GM12878 (cell line): ENCODE measurements at regions not wholly inside any gene's neighbourhood (a gene's known extent, or its start where the extent isn't known, plus 50 kb on each side); places are given as distances from the start of the nearest gene placed in this dataset.

Experiments
- ATAC-seq: fragments of 200-7000 bp; cut with Tn5 transposase; 3 replicates; pipeline ENCODE4 v1.9.1; 2020; ENCODE audit warnings: mild to moderate bottlenecking, moderate library complexity
- BruUV-seq: library from RNA; stranded (reverse); fragments of 400-500 nt; replicated peaks from 2 replicates; lab custom pipeline; 2021; lab: Mats Ljungman, UMichigan
- CTCF ChIA-PET: fragments of 300-600 bp; sonication (Branson Sonifier 250); formaldehyde crosslinking; extraction: SDS; loops from one replicate; lab custom pipeline; 2021; ENCODE audit warnings: inconsistent platforms; lab: Yijun Ruan, JAX
- POLR2A ChIA-PET: fragments of 350-600 bp; formaldehyde crosslinking; extraction: SDS; loops from one replicate; lab custom pipeline; 2021; ENCODE audit warnings: inconsistent platforms; lab: Charles Lee
- RAD21 ChIA-PET: fragments of 300-600 bp; sonication (Branson Sonifier 250); formaldehyde crosslinking; loops from one replicate; lab custom pipeline; 2023; ENCODE audit warnings: antibody characterized with exemption; ENCODE audit not compliant: unreplicated experiment; lab: Charles Lee
- SMC1A ChIA-PET: fragments of 300-600 bp; sonication (Branson Sonifier 250); formaldehyde crosslinking; loops from one replicate; lab custom pipeline; 2023; ENCODE audit not compliant: unreplicated experiment, uncharacterized antibody; lab: Charles Lee
- DNase-seq: peaks from one replicate; pipeline ENCODE4 v3.0.0-alpha.2; 2011; ENCODE audit warnings: low read depth, low spot score
- FAIRE-seq: peaks from 3 replicates; lab custom pipeline; 2011; peaks lifted over from hg19 to GRCh38; lab: Jason Lieb, UNC
- H2AFZ ChIP-seq: 2 replicates; pipeline ENCODE4 v1.6.0; 2011; ENCODE audit warnings: low read depth, low read length, control low read depth; ENCODE audit not compliant: control insufficient read depth
- H3K27ac ChIP-seq: 2 replicates; pipeline ENCODE4 v1.5.1; 2011; ENCODE audit warnings: control low read depth; ENCODE audit not compliant: control insufficient read depth, insufficient read depth
- H3K27me3 ChIP-seq, 2 experiments: replicated peaks in 1 of 2; 2 replicates each; pipeline versions ENCODE4 v1.6.0 to v1.6.1; 2011; ENCODE audit warnings: low read length in 1 of 2; ENCODE audit not compliant: control insufficient read depth in 2 of 2, insufficient read depth in 2 of 2
- H3K36me3 ChIP-seq, 2 experiments: 2 replicates each; pipeline ENCODE4 v1.5.1; 2011; ENCODE audit warnings: low read length in 1 of 2; ENCODE audit not compliant: control insufficient read depth in 2 of 2, insufficient read depth in 2 of 2
- H3K4me1 ChIP-seq: 2 replicates; pipeline ENCODE4 v1.6.1; 2011; ENCODE audit warnings: mild to moderate bottlenecking, low read length, moderate library complexity, mixed read lengths; ENCODE audit not compliant: control insufficient read depth, insufficient read depth
- H3K4me2 ChIP-seq: 2 replicates; pipeline ENCODE4 v1.6.0; 2011; ENCODE audit warnings: control low read depth; ENCODE audit not compliant: control insufficient read depth, insufficient read depth
- H3K4me3 ChIP-seq: fragments of 200-600 bp; sonication (generic); 2 replicates; pipeline ENCODE4 v1.5.1; 2016
- H3K79me2 ChIP-seq: 2 replicates; pipeline ENCODE4 v1.6.0; 2011; ENCODE audit warnings: low read length; ENCODE audit not compliant: control insufficient read depth, insufficient read depth
- H3K9ac ChIP-seq: 2 replicates; pipeline ENCODE4 v1.8.0; 2011; ENCODE audit warnings: low read length, control low read depth, mixed read lengths; ENCODE audit not compliant: control insufficient read depth, insufficient read depth
- H3K9me3 ChIP-seq: replicated peaks from 3 replicates; pipeline ENCODE4 v1.5.1; 2011; ENCODE audit warnings: mild to moderate bottlenecking, low read length; ENCODE audit not compliant: control insufficient read depth, insufficient read depth
- H4K20me1 ChIP-seq: 2 replicates; pipeline ENCODE4 v1.6.0; 2011; ENCODE audit not compliant: control insufficient read depth, insufficient read depth
- ATF7 ChIP-seq: fragments of 450-650 bp; IDR thresholded peaks from 2 replicates; pipeline ENCODE4 v1.6.1; 2016; ENCODE audit warnings: low read depth, mild to moderate bottlenecking
- BCL11A ChIP-seq: IDR thresholded peaks from 2 replicates; pipeline ENCODE4 v1.6.1; 2011; ENCODE audit warnings: low read depth, low read length
- BMI1 ChIP-seq: fragments of 450-650 bp; IDR thresholded peaks from 2 replicates; pipeline ENCODE4 v1.6.1; 2016; ENCODE audit warnings: mild to moderate bottlenecking, moderate library complexity, borderline replicate concordance
- CHD4 ChIP-seq: fragments of 200-600 bp; sonication (generic); IDR thresholded peaks from 2 replicates; pipeline ENCODE4 v1.6.1; 2016; ENCODE audit warnings: mild to moderate bottlenecking
- CTCF ChIP-seq, 3 experiments: IDR thresholded peaks in 2 of 3; conservative IDR thresholded peaks in 1 of 3; 2 replicates each; pipeline ENCODE4 v1.5.1; 2011; ENCODE audit warnings: low read depth in 3 of 3, low read length in 3 of 3, mild to moderate bottlenecking in 3 of 3, control low read depth in 2 of 3, moderate library complexity in 2 of 3, inconsistent platforms in 1 of 3, mixed read lengths in 1 of 3; ENCODE audit not compliant: control insufficient read depth in 2 of 3, insufficient read depth in 1 of 3; ENCODE audit errors: extremely low read depth in 1 of 3
- IKZF1 ChIP-seq: fragments of 450-650 bp; conservative IDR thresholded peaks from 2 replicates; pipeline ENCODE4 v1.6.1; 2017; ENCODE audit warnings: antibody characterized with exemption, mild to moderate bottlenecking
- KAT2A ChIP-seq: conservative IDR thresholded peaks from 2 replicates; pipeline ENCODE4 v1.6.1; 2011; ENCODE audit warnings: low read depth, low read length; ENCODE audit not compliant: control insufficient read depth
- KDM1A ChIP-seq: fragments of 200-600 bp; sonication (generic); IDR thresholded peaks from 2 replicates; pipeline ENCODE4 v1.6.1; 2016; ENCODE audit warnings: borderline replicate concordance
- LARP7 ChIP-seq: fragments of 450-650 bp; IDR thresholded peaks from 2 replicates; pipeline ENCODE4 v1.6.1; 2017; ENCODE audit warnings: mild to moderate bottlenecking
- SIX5 ChIP-seq: IDR thresholded peaks from 2 replicates; pipeline ENCODE4 v1.6.1; 2011; ENCODE audit warnings: mild to moderate bottlenecking, low read depth, low read length, moderate library complexity; ENCODE audit not compliant: severe bottlenecking
- SMAD5 ChIP-seq: IDR thresholded peaks from 2 replicates; pipeline ENCODE4 v1.6.1; 2016; ENCODE audit warnings: antibody characterized with exemption, low read depth
- SUPT20H ChIP-seq: IDR thresholded peaks from 2 replicates; pipeline ENCODE4 v1.6.1; 2011; ENCODE audit warnings: low read depth, mild to moderate bottlenecking, low read length, moderate library complexity, borderline replicate concordance; ENCODE audit not compliant: control insufficient read depth
- ZSCAN29 ChIP-seq: fragments of 450-650 bp; IDR thresholded peaks from 2 replicates; pipeline ENCODE4 v1.6.1; 2017; ENCODE audit warnings: mild to moderate bottlenecking, moderate library complexity
- WGBS: methylation state at CpG from one replicate; pipeline ENCODE4 v1.1.6; 2016; ENCODE audit warnings: low lambda C conversion rate; ENCODE audit not compliant: insufficient replicate concordance, insufficient coverage; ENCODE audit errors: missing lambda C conversion rate; 5-methylcytosine and 5-hydroxymethylcytosine counted together
- in situ Hi-C: fragments of 300-500 bp; cut with MboI; formaldehyde crosslinking; loops from 9 replicates; pipeline ENCODE4 v1.14.3; 2018; ENCODE audit warnings: mixed read lengths
- intact Hi-C: fragments of 100-400 bp; cut with micrococcal nuclease; formaldehyde crosslinking; loops from one replicate; pipeline ENCODE4 v1.14.2; 2022; ENCODE audit not compliant: unreplicated experiment
- TF ChIP-seq, protein P1 (sequence below): IDR thresholded peaks from 2 replicates; pipeline ENCODE4 v1.6.1; 2011; ENCODE audit warnings: low read depth, mild to moderate bottlenecking, low read length, moderate library complexity, borderline replicate concordance; ENCODE audit errors: extremely low read depth

- no peak for ATAC-seq
- Histone ChIP-seq H3K27ac (no peak overlapping the region), H3K79me2 (no peaks in the 10 kb centered on the region), H3K9ac (no peak overlapping the region), H4K20me1 (no peaks in the 10 kb centered on the region), H3K4me1 (no peaks in the 10 kb centered on the region), H2AFZ (no peak overlapping the region), H3K9me3 (no peaks in the 10 kb centered on the region), H3K4me2 (no peak overlapping the region)
- no peak for FAIRE-seq
- RAD21 ChIA-PET: no interaction called here
- SMC1A ChIA-PET: no interaction called here
- intact Hi-C loops: no loop called here
- CTCF ChIA-PET: interaction anchor here (0.6 kb wide), 1 partner anchor 583 kb away, joined by 3 read pairs; no protein-coding TSS in a partner anchor
- WGBS: 24% methylated on average over 3 of the region's 3 CpGs
- TF ChIP-seq SUPT20H (no peak), KDM1A (no peak), LARP7 (no peak), BMI1 (no peak), SIX5 (no peak), BCL11A (no peak), SMAD5 (no peak), ZSCAN29 (no peak), ATF7 (no peak), CHD4 (no peak)
- TF ChIP-seq, all 136 proteins: peak for 0
- Histone ChIP-seq H3K36me3 (no peaks in the 10 kb centered on the region), H3K4me3 (no peak overlapping the region), H3K27me3 (no peaks in the 10 kb centered on the region)
- no peak for DNase-seq
- in situ Hi-C loops: no loop called here
- POLR2A ChIA-PET: no interaction called here
- BruUV-seq: no TSS peak
Measured at GRCh38 chr12:30098677-30099076, 314.9 kb upstream of the TMTC1 start.

DNA sequence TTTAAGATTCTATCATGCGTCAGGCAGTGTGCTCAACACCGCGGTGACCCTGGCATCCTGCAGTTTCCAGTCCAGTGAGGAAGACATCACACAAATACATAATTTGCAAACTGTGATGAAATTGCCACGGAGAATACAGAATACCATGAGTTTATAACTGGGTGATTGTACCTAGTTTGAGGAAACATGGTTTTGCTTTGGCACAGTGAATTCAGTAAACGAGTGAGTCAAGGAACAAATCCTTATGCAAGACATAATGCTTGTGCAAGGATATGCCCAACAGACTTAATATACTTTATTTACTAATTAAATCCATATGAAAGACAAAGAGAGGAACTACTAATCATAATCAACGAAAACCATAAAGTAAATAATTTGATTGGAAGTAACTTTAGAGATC, 311.8 kb upstream of the TMTC1 start:
- 27% methylated on average over 6 of the region's 6 CpGs for WGBS
- Histone ChIP-seq H3K9me3 (no peaks in the 10 kb centered on the region), H2AFZ (no peak overlapping the region), H3K36me3 (no peaks in the 10 kb centered on the region), H3K4me1 (no peaks in the 10 kb centered on the region), H3K9ac (no peak overlapping the region), H3K4me3 (no peak overlapping the region), H3K27ac (no peak overlapping the region), H3K4me2 (no peak overlapping the region), H3K79me2 (no peaks in the 10 kb centered on the region), H3K27me3 (no peaks in the 10 kb centered on the region), H4K20me1 (no peaks in the 10 kb centered on the region)
- TF ChIP-seq, protein P1, sequence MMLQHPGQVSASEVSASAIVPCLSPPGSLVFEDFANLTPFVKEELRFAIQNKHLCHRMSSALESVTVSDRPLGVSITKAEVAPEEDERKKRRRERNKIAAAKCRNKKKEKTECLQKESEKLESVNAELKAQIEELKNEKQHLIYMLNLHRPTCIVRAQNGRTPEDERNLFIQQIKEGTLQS: no peak
- TF ChIP-seq CTCF (IDR thresholded peaks at IDR 0.05 in 2 of 3, conservative IDR thresholded peaks at IDR 0.05 in 1 of 3; ENCODE audit: control insufficient read depth in 2 of 3, extremely low read depth in 1 of 3, insufficient read depth in 1 of 3, low read depth in 3 of 3, low read length in 3 of 3): no peak
- TF ChIP-seq KAT2A: no peak
- TF ChIP-seq IKZF1: no peak
- ATAC-seq (no peak), FAIRE-seq (no peak), DNase-seq (no peak)
- RAD21 ChIA-PET: no interaction called here
- BruUV-seq: no TSS peak
- SMC1A ChIA-PET: no interaction called here
- in situ Hi-C loops: no loop called here
- intact Hi-C loops: no loop called here
- CTCF ChIA-PET: no interaction called here
- POLR2A ChIA-PET: no interaction called here
